A549 (cell line): ENCODE measurements at regions not wholly inside any gene's neighbourhood (a gene's known extent, or its start where the extent isn't known, plus 50 kb on each side); places are given as distances from the start of the nearest gene placed in this dataset.

Source experiments
- ATAC-seq, 2 experiments: fragments of 200-7000 bp in 1 of 2; fragments of >200 bp in 1 of 2; cut with Nextera tagmentation in 1 of 2; cut with Tn5 transposase in 1 of 2; 3 replicates each; pipeline versions ENCODE4 v1.8.0 to v1.9.1; 2018 to 2020; ENCODE audit warnings: mild to moderate bottlenecking in 1 of 2, moderate library complexity in 1 of 2
- CTCF ChIA-PET: fragments of 300-600 bp; sonication (Branson Sonifier 250); formaldehyde crosslinking; extraction: SDS; loops from one replicate; lab custom pipeline; 2021; ENCODE audit warnings: antibody characterized with exemption, inconsistent platforms; lab: Yijun Ruan, JAX
- POLR2A ChIA-PET: fragments of 350-600 bp; formaldehyde crosslinking; extraction: SDS; loops from one replicate; lab custom pipeline; 2021; ENCODE audit warnings: antibody characterized with exemption, inconsistent platforms; lab: Yijun Ruan, JAX
- DNase-seq, 2 experiments: peaks; one replicate each; pipeline versions ENCODE4 v3.0.0 to v3.0.0-alpha.2; 2011 to 2016; ENCODE audit warnings: low read depth in 1 of 2, low spot score in 1 of 2
- FAIRE-seq: peaks from 2 replicates; lab custom pipeline; 2011; peaks lifted over from hg19 to GRCh38; lab: Jason Lieb, UNC
- H3K27ac ChIP-seq, 2 experiments: fragments of >200 bp; sonication (Bioruptor Twin); formaldehyde crosslinking; 3 replicates each; pipeline ENCODE4 v1.5.1; 2016 to 2017
- H3K4me1 ChIP-seq: fragments of >200 bp; sonication (Bioruptor Twin); formaldehyde crosslinking; 3 replicates; pipeline ENCODE4 v1.6.1; 2016
- H3K4me2 ChIP-seq: fragments of >200 bp; sonication (Bioruptor Twin); formaldehyde crosslinking; 3 replicates; pipeline ENCODE4 v1.6.1; 2016
- H3K4me3 ChIP-seq: fragments of >200 bp; sonication (Bioruptor Twin); formaldehyde crosslinking; 3 replicates; pipeline ENCODE4 v1.5.1; 2016
- H3K9me3 ChIP-seq: fragments of >200 bp; sonication (Bioruptor Twin); formaldehyde crosslinking; 3 replicates; pipeline ENCODE4 v1.6.1; 2016
- BCL3 ChIP-seq: fragments of >200 bp; sonication (Bioruptor Twin); formaldehyde crosslinking; IDR thresholded peaks from 3 replicates; pipeline ENCODE4 v1.6.1; 2016
- BHLHE40 ChIP-seq: IDR thresholded peaks from 2 replicates; pipeline ENCODE4 v1.6.1; 2012; ENCODE audit warnings: low read depth, low read length, inconsistent platforms
- CBX8 ChIP-seq: fragments of 200-600 bp; sonication (generic); IDR thresholded peaks from 2 replicates; pipeline ENCODE4 v1.6.1; 2016
- CTCF ChIP-seq: fragments of >200 bp; sonication (Bioruptor Twin); formaldehyde crosslinking; IDR thresholded peaks from 3 replicates; pipeline ENCODE4 v1.5.1; 2016
- E2F6 ChIP-seq: IDR thresholded peaks from 2 replicates; pipeline ENCODE4 v1.6.1; 2012; ENCODE audit warnings: low read depth, borderline replicate concordance
- EHMT2 ChIP-seq: fragments of 200-600 bp; sonication (generic); IDR thresholded peaks from 2 replicates; pipeline ENCODE4 v1.6.1; 2016; ENCODE audit warnings: antibody characterized with exemption, low read depth, mild to moderate bottlenecking, moderate library complexity
- ELK1 ChIP-seq: fragments of 150-350 bp; IDR thresholded peaks from 2 replicates; pipeline ENCODE4 v1.6.1; 2014; ENCODE audit warnings: low read depth, mild to moderate bottlenecking, low read length
- FOXS1 ChIP-seq: fragments of 250-450 bp; sonication (Bioruptor Pico); IDR thresholded peaks from 2 replicates; pipeline ENCODE4 v1.5.0; 2020; ENCODE audit warnings: mild to moderate bottlenecking, moderate library complexity
- GATA3 ChIP-seq: IDR thresholded peaks from 2 replicates; pipeline ENCODE4 v1.6.1; 2012; ENCODE audit warnings: borderline replicate concordance
- HOXA7 ChIP-seq: fragments of 250-450 bp; sonication (Bioruptor Pico); IDR thresholded peaks from 2 replicates; pipeline ENCODE4 v1.5.0; 2020; ENCODE audit warnings: mild to moderate bottlenecking, moderate library complexity
- HOXB13 ChIP-seq: fragments of 250-450 bp; sonication (Bioruptor Pico); IDR thresholded peaks from 2 replicates; pipeline ENCODE4 v1.5.0; 2020; ENCODE audit warnings: low read depth, mild to moderate bottlenecking, moderate library complexity
- JUN ChIP-seq, 2 experiments: fragments of >200 bp; sonication (Bioruptor Twin); formaldehyde crosslinking; IDR thresholded peaks; 2 replicates in 1 of 2; 3 replicates in 1 of 2; pipeline ENCODE4 v1.6.1; 2016 to 2017
- JUNB ChIP-seq: fragments of >200 bp; sonication (Bioruptor Twin); formaldehyde crosslinking; IDR thresholded peaks from 2 replicates; pipeline ENCODE4 v1.6.1; 2016
- MAFK ChIP-seq: fragments of 450-650 bp; IDR thresholded peaks from 2 replicates; pipeline ENCODE4 v1.6.1; 2014; ENCODE audit not compliant: partially characterized antibody
- MYC ChIP-seq: IDR thresholded peaks from 2 replicates; pipeline ENCODE4 v1.6.1; 2012; ENCODE audit warnings: mild to moderate bottlenecking, inconsistent platforms, low read length, improper control_type of control experiment, borderline replicate concordance
- NFE2L2 ChIP-seq: fragments of 150-350 bp; conservative IDR thresholded peaks from 2 replicates; pipeline ENCODE4 v1.6.1; 2014; ENCODE audit warnings: low read length
- RAD21 ChIP-seq, 2 experiments: fragments of >200 bp in 1 of 2; sonication (Bioruptor Twin) in 1 of 2; formaldehyde crosslinking in 1 of 2; IDR thresholded peaks in 1 of 2; conservative IDR thresholded peaks in 1 of 2; 2 replicates in 1 of 2; 3 replicates in 1 of 2; pipeline ENCODE4 v1.6.1; 2012 to 2018; ENCODE audit warnings: inconsistent platforms in 1 of 2
- RNF2 ChIP-seq: fragments of 200-600 bp; sonication (generic); IDR thresholded peaks from 2 replicates; pipeline ENCODE4 v1.6.1; 2016; ENCODE audit warnings: low read depth, mild to moderate bottlenecking, antibody characterized with exemption, moderate library complexity, borderline replicate concordance
- SMC3 ChIP-seq: fragments of >200 bp; sonication (Bioruptor Twin); formaldehyde crosslinking; IDR thresholded peaks from 3 replicates; pipeline ENCODE4 v1.6.1; 2018; ENCODE audit warnings: inconsistent platforms
- USF2 ChIP-seq: fragments of 450-650 bp; IDR thresholded peaks from 2 replicates; pipeline ENCODE4 v1.6.1; 2014; ENCODE audit warnings: antibody characterized with exemption
- ZC3H11A ChIP-seq: fragments of 450-650 bp; IDR thresholded peaks from 2 replicates; pipeline ENCODE4 v1.6.1; 2014; ENCODE audit warnings: antibody characterized with exemption, mild to moderate bottlenecking
- WGBS: methylation state at CpG from one replicate; pipeline ENCODE4 v1.1.6; 2017; ENCODE audit errors: missing lambda C conversion rate; 5-methylcytosine and 5-hydroxymethylcytosine counted together

GRCh38 chr5:44652674-44653073 is 156.1 kb upstream of the MRPS30 start:
- H3K9me3 ChIP-seq, result 0 out of 3 replicates have a peak, but pooled peaks cover 2% of the 10 kb centered on the region
- 5% methylated on average over 2 of the region's 2 CpGs for WGBS
- ATAC-seq (no peak), FAIRE-seq (no peak), DNase-seq (no peak)
- no peak overlapping the region for H3K4me3 ChIP-seq
- no peak for TF ChIP-seq USF2
- TF ChIP-seq ZC3H11A, result no peak
- no peak overlapping the region for H3K27ac ChIP-seq
- no peaks in the 10 kb centered on the region for H3K4me1 ChIP-seq
- CTCF ChIA-PET, result no interaction called here
- POLR2A ChIA-PET, result no interaction called here
- H3K4me2 ChIP-seq, result no peak overlapping the region

GRCh38 chr5:44646016-44646415 is 162.7 kb upstream of the MRPS30 start:
- ATAC-seq, result no peak
- TF ChIP-seq JUNB (no peak), JUN (IDR thresholded peaks at IDR 0.05) (no peak), ZC3H11A (no peak), EHMT2 (no peak), CTCF (no peak), RNF2 (no peak), RAD21 (conservative IDR thresholded peaks at IDR 0.05 in 1 of 2, IDR thresholded peaks at IDR 0.05 in 1 of 2) (no peak), SMC3 (no peak), NFE2L2 (no peak), BCL3 (no peak), BHLHE40 (no peak), MAFK (no peak), HOXB13 (no peak), ELK1 (no peak), FOXS1 (CRISPR knock-in tag) (no peak), MYC (no peak), E2F6 (no peak), HOXA7 (no peak)

GRCh38 chr5:44645502-44645901 is 163.2 kb upstream of the MRPS30 start:
- DNase-seq (no peak), ATAC-seq (no peak), FAIRE-seq (no peak)
- H3K4me1 ChIP-seq, result no peaks in the 10 kb centered on the region
- no peak overlapping the region for H3K4me3 ChIP-seq
- H3K9me3 ChIP-seq, result no peaks in the 10 kb centered on the region
- 18% methylated on average over 2 of the region's 2 CpGs for WGBS
- H3K4me2 ChIP-seq, result no peak overlapping the region
- POLR2A ChIA-PET, result no interaction called here
- CTCF ChIA-PET, result no interaction called here
- H3K27ac ChIP-seq, result no peak overlapping the region
- no peak for TF ChIP-seq GATA3
- TF ChIP-seq RAD21 (conservative IDR thresholded peaks at IDR 0.05 in 1 of 2, IDR thresholded peaks at IDR 0.05 in 1 of 2), result no peak
- TF ChIP-seq CBX8, result no peak

More at GRCh38 chr5:44646016-44646415, 162.7 kb upstream of the MRPS30 start:
- H3K9me3 ChIP-seq, result no peaks in the 10 kb centered on the region
- H3K4me2 ChIP-seq, result no peak overlapping the region
- ChIA-PET CTCF (interaction anchor here (0.7 kb wide), 1 partner anchor 567 kb away, joined by 3 read pairs; no protein-coding TSS in a partner anchor), POLR2A (no interaction called here)
- 6% methylated on average over 4 of the region's 4 CpGs for WGBS
- H3K27ac ChIP-seq, result no peak overlapping the region
- no peak overlapping the region for H3K4me3 ChIP-seq
- H3K4me1 ChIP-seq, result no peaks in the 10 kb centered on the region
- no peak for FAIRE-seq
- DNase-seq, result no peak
